ENCODE measurements at regions not wholly inside any gene's neighbourhood (a gene's known extent, or its start where the extent isn't known, plus 50 kb on each side); places are given as distances from the start of the nearest gene placed in this dataset.

DNA sequence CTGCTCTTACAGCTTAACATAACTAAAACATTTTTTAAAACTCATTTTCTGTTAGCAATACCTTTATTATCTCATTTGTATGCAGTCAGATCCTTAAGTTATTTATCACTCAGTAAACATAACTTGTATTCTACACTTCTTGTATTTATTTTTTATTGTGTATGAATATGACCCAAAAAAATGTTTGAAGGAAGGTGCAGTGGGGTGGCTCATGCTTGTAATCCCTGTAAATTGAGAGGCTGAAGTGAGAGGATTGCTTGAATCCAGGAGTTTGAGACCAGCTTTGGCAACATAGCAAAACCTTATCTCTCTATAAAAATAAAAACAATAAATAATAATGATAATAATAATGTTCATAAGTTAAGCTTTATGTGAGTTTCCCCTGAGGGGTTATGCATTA, 1004.8 kb downstream of the SLITRK5 start:
- Histone ChIP-seq H3K9me2 (replicated peaks; ENCODE audit: low read length) (no peaks in the 10 kb centered on the region), H3K36me3 (ENCODE audit: low read depth, low read length) (no peaks in the 10 kb centered on the region), H3K9me3 (ENCODE audit: low read length) (no peaks in the 10 kb centered on the region), H3F3A (ENCODE audit: low read length, unreplicated experiment) (no peaks in the 10 kb centered on the region), H3K4me3 (ENCODE audit: low read length) (no peak overlapping the region), H2AFZ (ENCODE audit: low read length) (no peak overlapping the region), H3K9ac (ENCODE audit: low read length) (no peak overlapping the region), H3K79me2 (ENCODE audit: low read length) (no peaks in the 10 kb centered on the region), H3K4me1 (ENCODE audit: insufficient read depth, low read length) (peaks cover 14% of the 10 kb centered on the region), H3K27ac (ENCODE audit: low read length) (no peak overlapping the region), H3K27me3 (ENCODE audit: low read length) (no peaks in the 10 kb centered on the region), H3K4me2 (ENCODE audit: low read length) (peak overlapping the region; percentile 37; the same call in 1 of the 2 replicates), H4K20me1 (ENCODE audit: low read length) (no peaks in the 10 kb centered on the region)
- DNase-seq (peak; percentile 61), ATAC-seq (peak; percentile 98)
- TF ChIP-seq, protein P1, sequence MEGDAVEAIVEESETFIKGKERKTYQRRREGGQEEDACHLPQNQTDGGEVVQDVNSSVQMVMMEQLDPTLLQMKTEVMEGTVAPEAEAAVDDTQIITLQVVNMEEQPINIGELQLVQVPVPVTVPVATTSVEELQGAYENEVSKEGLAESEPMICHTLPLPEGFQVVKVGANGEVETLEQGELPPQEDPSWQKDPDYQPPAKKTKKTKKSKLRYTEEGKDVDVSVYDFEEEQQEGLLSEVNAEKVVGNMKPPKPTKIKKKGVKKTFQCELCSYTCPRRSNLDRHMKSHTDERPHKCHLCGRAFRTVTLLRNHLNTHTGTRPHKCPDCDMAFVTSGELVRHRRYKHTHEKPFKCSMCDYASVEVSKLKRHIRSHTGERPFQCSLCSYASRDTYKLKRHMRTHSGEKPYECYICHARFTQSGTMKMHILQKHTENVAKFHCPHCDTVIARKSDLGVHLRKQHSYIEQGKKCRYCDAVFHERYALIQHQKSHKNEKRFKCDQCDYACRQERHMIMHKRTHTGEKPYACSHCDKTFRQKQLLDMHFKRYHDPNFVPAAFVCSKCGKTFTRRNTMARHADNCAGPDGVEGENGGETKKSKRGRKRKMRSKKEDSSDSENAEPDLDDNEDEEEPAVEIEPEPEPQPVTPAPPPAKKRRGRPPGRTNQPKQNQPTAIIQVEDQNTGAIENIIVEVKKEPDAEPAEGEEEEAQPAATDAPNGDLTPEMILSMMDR (conservative IDR thresholded peaks at IDR 0.05; ENCODE audit: low read depth, low read length): no peak
- TF ChIP-seq EZH2 (IDR thresholded peaks at IDR 0.05; ENCODE audit: low read length, unreplicated experiment) (no peak), EZH2phosphoT487 (IDR thresholded peaks at IDR 0.05; ENCODE audit: borderline replicate concordance, low read length) (no peak)
- CTCF ChIA-PET: no interaction called here
- BruUV-seq (replicated peaks): no TSS peak
- intact Hi-C loops (cut with micrococcal nuclease): no loop called here
- POLR2A ChIA-PET (ENCODE audit: unreplicated experiment): no interaction called here

DNA sequence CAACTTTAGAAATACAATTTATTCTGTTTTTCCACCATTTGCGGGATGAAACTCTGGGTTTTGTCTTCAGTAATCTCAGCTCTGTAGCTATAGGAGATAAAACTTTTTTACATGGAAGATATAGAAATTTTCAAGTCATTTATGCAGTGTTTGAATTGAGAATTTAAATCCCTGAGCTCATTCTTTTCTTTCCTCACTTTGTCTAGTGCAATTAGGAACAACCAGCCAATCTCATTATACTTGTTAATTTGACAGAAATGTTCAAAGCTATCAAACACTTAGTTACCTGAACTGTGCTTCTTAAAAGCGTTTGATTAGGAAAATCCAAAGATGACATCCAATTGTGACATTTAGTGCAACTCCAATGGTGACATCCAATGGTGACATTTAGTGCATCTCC, 1014.3 kb downstream of the SLITRK5 start:
- Histone ChIP-seq H3F3A (ENCODE audit: low read length, unreplicated experiment) (no peaks in the 10 kb centered on the region), H3K36me3 (ENCODE audit: low read depth, low read length) (no peaks in the 10 kb centered on the region), H3K9ac (ENCODE audit: low read length) (no peak overlapping the region), H4K20me1 (ENCODE audit: low read length) (no peaks in the 10 kb centered on the region), H2AFZ (ENCODE audit: low read length) (no peak overlapping the region), H3K4me3 (ENCODE audit: low read length) (no peak overlapping the region), H3K9me2 (replicated peaks; ENCODE audit: low read length) (no peaks in the 10 kb centered on the region), H3K27me3 (ENCODE audit: low read length) (no peaks in the 10 kb centered on the region), H3K9me3 (ENCODE audit: low read length) (no peaks in the 10 kb centered on the region), H3K4me1 (ENCODE audit: insufficient read depth, low read length) (no peaks in the 10 kb centered on the region), H3K4me2 (ENCODE audit: low read length) (no peak overlapping the region), H3K79me2 (ENCODE audit: low read length) (no peaks in the 10 kb centered on the region), H3K27ac (ENCODE audit: low read length) (no peak overlapping the region)
- intact Hi-C loops (cut with micrococcal nuclease): no loop called here
- ATAC-seq (no peak), DNase-seq (no peak)
- POLR2A ChIA-PET (ENCODE audit: unreplicated experiment): no interaction called here
- TF ChIP-seq, protein P1 (conservative IDR thresholded peaks at IDR 0.05; ENCODE audit: low read depth, low read length): no peak
- no peak for TF ChIP-seq EZH2 (IDR thresholded peaks at IDR 0.05; ENCODE audit: low read length, unreplicated experiment)
- CTCF ChIA-PET: no interaction called here
- no TSS peak for BruUV-seq (replicated peaks)

GRCh38 chr13:88701551-88701950, 1030.4 kb downstream of the SLITRK5 start:
- H3K27me3 ChIP-seq (ENCODE audit: low read length): no peaks in the 10 kb centered on the region
- BruUV-seq (replicated peaks): no TSS peak
- no peaks in the 10 kb centered on the region for H3K36me3 ChIP-seq (ENCODE audit: low read depth, low read length)
- CTCF ChIA-PET: no interaction called here
- POLR2A ChIA-PET (ENCODE audit: unreplicated experiment): no interaction called here
- H3K27ac ChIP-seq (ENCODE audit: low read length): no peak overlapping the region
- intact Hi-C loops (cut with micrococcal nuclease): no loop called here
- no peaks in the 10 kb centered on the region for H3K79me2 ChIP-seq (ENCODE audit: low read length)
- H3F3A ChIP-seq (ENCODE audit: low read length, unreplicated experiment): no peaks in the 10 kb centered on the region
- no peaks in the 10 kb centered on the region for H3K4me1 ChIP-seq (ENCODE audit: insufficient read depth, low read length)
- TF ChIP-seq, protein P1 (conservative IDR thresholded peaks at IDR 0.05; ENCODE audit: low read depth, low read length): no peak
- TF ChIP-seq EZH2 (IDR thresholded peaks at IDR 0.05; ENCODE audit: low read length, unreplicated experiment) (no peak), EZH2phosphoT487 (IDR thresholded peaks at IDR 0.05; ENCODE audit: borderline replicate concordance, low read length) (no peak)
- ATAC-seq: no peak
- H4K20me1 ChIP-seq (ENCODE audit: low read length): no peaks in the 10 kb centered on the region
- H3K9ac ChIP-seq (ENCODE audit: low read length): no peak overlapping the region
- peak; percentile 3 for DNase-seq
- no peaks in the 10 kb centered on the region for H3K9me2 ChIP-seq (replicated peaks; ENCODE audit: low read length)
- H3K4me2 ChIP-seq (ENCODE audit: low read length): no peak overlapping the region
- no peak overlapping the region for H3K4me3 ChIP-seq (ENCODE audit: low read length)
- no peaks in the 10 kb centered on the region for H3K9me3 ChIP-seq (ENCODE audit: low read length)
- no peak overlapping the region for H2AFZ ChIP-seq (ENCODE audit: low read length)
